Neural cell (in vitro differentiated cells): ENCODE measurements at regions not wholly inside any gene's neighbourhood (a gene's known extent, or its start where the extent isn't known, plus 50 kb on each side); places are given as distances from the start of the nearest gene placed in this dataset.

Experiments used
- H2AFZ ChIP-seq: fragments of 200-600, 300-800 bp; sonication (generic), shearing (Covaris generic); 2 replicates; pipeline ENCODE4 v1.6.0; 2014; ENCODE audit warnings: low read depth, mild to moderate bottlenecking, antibody characterized with exemption, low read length, moderate library complexity
- H3F3A ChIP-seq: fragments of 200-600 bp; shearing (Covaris generic); 2 replicates; pipeline ENCODE4 v1.6.1; 2016; ENCODE audit warnings: mild to moderate bottlenecking, moderate library complexity, mixed read lengths, antibody characterized with exemption, low read length; ENCODE audit not compliant: insufficient read depth, poor library complexity, severe bottlenecking
- H3K27ac ChIP-seq: fragments of 200-600, 300-800 bp; sonication (generic), shearing (Covaris generic); 2 replicates; pipeline ENCODE4 v1.5.1; 2014; ENCODE audit warnings: mild to moderate bottlenecking, low read length, moderate library complexity
- H3K27me3 ChIP-seq: fragments of 300-800, 200-600 bp; sonication (generic), shearing (Covaris generic); 2 replicates; pipeline ENCODE4 v1.6.0; 2014; ENCODE audit warnings: mild to moderate bottlenecking, low read depth, low read length, moderate library complexity; ENCODE audit not compliant: insufficient read depth
- H3K36me3 ChIP-seq: fragments of 300-800, 200-600 bp; sonication (generic), shearing (Covaris generic); 2 replicates; pipeline ENCODE4 v1.5.1; 2014; ENCODE audit warnings: mild to moderate bottlenecking, antibody characterized with exemption, low read length, moderate library complexity; ENCODE audit not compliant: insufficient read depth
- H3K4me2 ChIP-seq: fragments of 300-800, 200-600 bp; sonication (generic), shearing (Covaris generic); 2 replicates; pipeline ENCODE4 v1.6.0; 2014; ENCODE audit warnings: mild to moderate bottlenecking, low read length
- H3K4me3 ChIP-seq: fragments of 300-800, 200-600 bp; sonication (generic), shearing (Covaris generic); 2 replicates; pipeline ENCODE4 v1.5.1; 2014; ENCODE audit warnings: mild to moderate bottlenecking, low read length, moderate library complexity
- H3K79me2 ChIP-seq: fragments of 200-600 bp; shearing (Covaris generic); replicated peaks from 2 replicates; pipeline ENCODE4 v1.6.0; 2014; ENCODE audit warnings: mild to moderate bottlenecking, low read length, moderate library complexity; ENCODE audit not compliant: insufficient read depth
- H3K9ac ChIP-seq: fragments of 300-800, 200-600 bp; sonication (generic), shearing (Covaris generic); 2 replicates; pipeline ENCODE4 v1.6.1; 2016; ENCODE audit warnings: mild to moderate bottlenecking, low read length, mixed read lengths
- H3K9me2 ChIP-seq: fragments of 200-600 bp; shearing (Covaris generic); 2 replicates; pipeline ENCODE4 v1.6.1; 2016; ENCODE audit warnings: mild to moderate bottlenecking, low read length, mixed read lengths; ENCODE audit not compliant: insufficient read depth
- H3K9me3 ChIP-seq: fragments of 200-600, 300-800 bp; sonication (generic), shearing (Covaris generic); 2 replicates; pipeline ENCODE4 v1.6.1; 2016; ENCODE audit warnings: mild to moderate bottlenecking, mixed run types, low read length, moderate library complexity, mixed read lengths
- H4K20me1 ChIP-seq: fragments of 200-600 bp; shearing (Covaris generic); 2 replicates; pipeline ENCODE4 v1.6.1; 2016; ENCODE audit warnings: mild to moderate bottlenecking, mixed run types; ENCODE audit not compliant: insufficient read depth
- EP300 ChIP-seq: fragments of 450-650 bp; conservative IDR thresholded peaks from 2 replicates; pipeline ENCODE4 v1.6.1; 2014; ENCODE audit warnings: antibody characterized with exemption, mild to moderate bottlenecking, moderate library complexity; ENCODE audit not compliant: poor library complexity, severe bottlenecking
- EZH2 ChIP-seq: fragments of 200-600, 300-800 bp; shearing (Covaris generic), sonication (generic); IDR thresholded peaks from 2 replicates; pipeline ENCODE4 v1.6.1; 2014; ENCODE audit warnings: antibody characterized with exemption, low read length, borderline replicate concordance, mild to moderate bottlenecking; ENCODE audit not compliant: insufficient read depth, poor library complexity, severe bottlenecking
- MXI1 ChIP-seq: fragments of 450-650 bp; conservative IDR thresholded peaks from 2 replicates; pipeline ENCODE4 v1.6.1; 2014; ENCODE audit warnings: antibody characterized with exemption, mild to moderate bottlenecking; ENCODE audit not compliant: poor library complexity, severe bottlenecking
- POLR2AphosphoS5 ChIP-seq: IDR thresholded peaks from 2 replicates; pipeline ENCODE4 v1.6.1; 2012
- RAD21 ChIP-seq: fragments of 450-650 bp; conservative IDR thresholded peaks from 2 replicates; pipeline ENCODE4 v1.6.1; 2014; ENCODE audit warnings: antibody characterized with exemption, mild to moderate bottlenecking, moderate library complexity
- SMC3 ChIP-seq: fragments of 450-650 bp; conservative IDR thresholded peaks from 2 replicates; pipeline ENCODE4 v1.6.1; 2014; ENCODE audit warnings: antibody characterized with exemption, mild to moderate bottlenecking, moderate library complexity; ENCODE audit not compliant: poor library complexity
- TAF1 ChIP-seq: IDR thresholded peaks from 2 replicates; pipeline ENCODE4 v1.6.1; 2012; ENCODE audit warnings: low read depth
- TF ChIP-seq, protein P1 (sequence below): fragments of 450-650 bp; IDR thresholded peaks from 2 replicates; pipeline ENCODE4 v1.5.1; 2014; ENCODE audit warnings: antibody characterized with exemption, mild to moderate bottlenecking, moderate library complexity; ENCODE audit not compliant: poor library complexity, severe bottlenecking
- TF ChIP-seq, protein P2 (sequence below): IDR thresholded peaks from 2 replicates; pipeline ENCODE4 v1.6.1; 2012; ENCODE audit warnings: borderline replicate concordance

DNA sequence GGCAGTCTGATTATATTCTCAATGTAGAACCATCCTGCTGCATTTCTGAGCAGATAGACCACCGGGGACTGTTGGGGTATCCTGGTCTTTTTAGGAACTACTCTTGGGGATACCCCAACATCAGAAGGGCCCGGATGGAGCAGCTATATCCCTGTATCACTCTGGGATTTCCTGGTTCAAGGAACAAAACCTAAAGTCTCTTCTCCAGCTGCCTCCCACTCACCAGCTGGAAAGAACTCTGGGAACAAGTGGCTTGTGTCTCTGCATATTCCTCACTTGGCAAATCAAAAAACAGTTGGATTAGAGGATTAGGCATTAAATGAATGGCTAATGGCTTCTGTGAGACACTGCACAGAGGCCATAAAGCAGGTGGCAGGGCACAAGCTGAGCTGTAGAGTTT lies 62.3 kb upstream of the HS3ST2 start:
- H2AFZ ChIP-seq: no peak overlapping the region
- H3K36me3 ChIP-seq: no peaks in the 10 kb centered on the region
- H4K20me1 ChIP-seq: no peaks in the 10 kb centered on the region
- H3K4me2 ChIP-seq: no peak overlapping the region
- no peak overlapping the region for H3K9ac ChIP-seq
- TF ChIP-seq, protein P1, sequence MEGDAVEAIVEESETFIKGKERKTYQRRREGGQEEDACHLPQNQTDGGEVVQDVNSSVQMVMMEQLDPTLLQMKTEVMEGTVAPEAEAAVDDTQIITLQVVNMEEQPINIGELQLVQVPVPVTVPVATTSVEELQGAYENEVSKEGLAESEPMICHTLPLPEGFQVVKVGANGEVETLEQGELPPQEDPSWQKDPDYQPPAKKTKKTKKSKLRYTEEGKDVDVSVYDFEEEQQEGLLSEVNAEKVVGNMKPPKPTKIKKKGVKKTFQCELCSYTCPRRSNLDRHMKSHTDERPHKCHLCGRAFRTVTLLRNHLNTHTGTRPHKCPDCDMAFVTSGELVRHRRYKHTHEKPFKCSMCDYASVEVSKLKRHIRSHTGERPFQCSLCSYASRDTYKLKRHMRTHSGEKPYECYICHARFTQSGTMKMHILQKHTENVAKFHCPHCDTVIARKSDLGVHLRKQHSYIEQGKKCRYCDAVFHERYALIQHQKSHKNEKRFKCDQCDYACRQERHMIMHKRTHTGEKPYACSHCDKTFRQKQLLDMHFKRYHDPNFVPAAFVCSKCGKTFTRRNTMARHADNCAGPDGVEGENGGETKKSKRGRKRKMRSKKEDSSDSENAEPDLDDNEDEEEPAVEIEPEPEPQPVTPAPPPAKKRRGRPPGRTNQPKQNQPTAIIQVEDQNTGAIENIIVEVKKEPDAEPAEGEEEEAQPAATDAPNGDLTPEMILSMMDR: no peak
- TF ChIP-seq MXI1: no peak
- TF ChIP-seq, protein P2, sequence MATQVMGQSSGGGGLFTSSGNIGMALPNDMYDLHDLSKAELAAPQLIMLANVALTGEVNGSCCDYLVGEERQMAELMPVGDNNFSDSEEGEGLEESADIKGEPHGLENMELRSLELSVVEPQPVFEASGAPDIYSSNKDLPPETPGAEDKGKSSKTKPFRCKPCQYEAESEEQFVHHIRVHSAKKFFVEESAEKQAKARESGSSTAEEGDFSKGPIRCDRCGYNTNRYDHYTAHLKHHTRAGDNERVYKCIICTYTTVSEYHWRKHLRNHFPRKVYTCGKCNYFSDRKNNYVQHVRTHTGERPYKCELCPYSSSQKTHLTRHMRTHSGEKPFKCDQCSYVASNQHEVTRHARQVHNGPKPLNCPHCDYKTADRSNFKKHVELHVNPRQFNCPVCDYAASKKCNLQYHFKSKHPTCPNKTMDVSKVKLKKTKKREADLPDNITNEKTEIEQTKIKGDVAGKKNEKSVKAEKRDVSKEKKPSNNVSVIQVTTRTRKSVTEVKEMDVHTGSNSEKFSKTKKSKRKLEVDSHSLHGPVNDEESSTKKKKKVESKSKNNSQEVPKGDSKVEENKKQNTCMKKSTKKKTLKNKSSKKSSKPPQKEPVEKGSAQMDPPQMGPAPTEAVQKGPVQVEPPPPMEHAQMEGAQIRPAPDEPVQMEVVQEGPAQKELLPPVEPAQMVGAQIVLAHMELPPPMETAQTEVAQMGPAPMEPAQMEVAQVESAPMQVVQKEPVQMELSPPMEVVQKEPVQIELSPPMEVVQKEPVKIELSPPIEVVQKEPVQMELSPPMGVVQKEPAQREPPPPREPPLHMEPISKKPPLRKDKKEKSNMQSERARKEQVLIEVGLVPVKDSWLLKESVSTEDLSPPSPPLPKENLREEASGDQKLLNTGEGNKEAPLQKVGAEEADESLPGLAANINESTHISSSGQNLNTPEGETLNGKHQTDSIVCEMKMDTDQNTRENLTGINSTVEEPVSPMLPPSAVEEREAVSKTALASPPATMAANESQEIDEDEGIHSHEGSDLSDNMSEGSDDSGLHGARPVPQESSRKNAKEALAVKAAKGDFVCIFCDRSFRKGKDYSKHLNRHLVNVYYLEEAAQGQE: no peak
- no peak for TF ChIP-seq SMC3
- no peak for TF ChIP-seq EZH2
- TF ChIP-seq POLR2AphosphoS5: no peak
- TF ChIP-seq RAD21: no peak
- no peak for TF ChIP-seq TAF1
- TF ChIP-seq EP300: no peak
- no peak overlapping the region for H3K27ac ChIP-seq
- H3K27me3 ChIP-seq: no peaks in the 10 kb centered on the region
- H3K79me2 ChIP-seq: no peaks in the 10 kb centered on the region
- H3F3A ChIP-seq: no peaks in the 10 kb centered on the region
- H3K9me2 ChIP-seq: no peaks in the 10 kb centered on the region
- H3K9me3 ChIP-seq: no peaks in the 10 kb centered on the region
- H3K4me3 ChIP-seq: no peak overlapping the region

DNA sequence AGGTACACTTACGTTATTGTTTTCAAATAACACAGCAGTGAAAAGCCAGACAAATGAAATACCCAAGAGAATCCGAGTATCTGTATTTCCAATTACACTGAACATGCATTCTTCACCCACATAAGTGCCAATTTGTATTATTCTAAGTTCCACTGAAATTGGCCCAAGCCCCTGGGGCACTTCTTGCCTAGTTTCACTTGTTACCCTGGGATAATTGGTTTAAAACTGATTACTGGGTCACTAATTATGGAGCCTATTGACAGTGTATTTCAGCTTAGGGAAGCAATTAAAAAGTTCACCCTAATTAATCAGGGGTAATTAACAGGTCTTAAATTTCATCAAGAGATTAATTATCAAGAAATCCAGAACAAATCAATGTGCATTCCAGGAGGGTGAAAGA lies 60.5 kb upstream of the HS3ST2 start:
- H3K27ac ChIP-seq: no peak overlapping the region
- no peaks in the 10 kb centered on the region for H3K79me2 ChIP-seq
- H3K9me3 ChIP-seq: no peaks in the 10 kb centered on the region
- no peak overlapping the region for H3K9ac ChIP-seq
- H4K20me1 ChIP-seq: no peaks in the 10 kb centered on the region
- no peaks in the 10 kb centered on the region for H3F3A ChIP-seq
- no peak overlapping the region for H2AFZ ChIP-seq
- no peak overlapping the region for H3K4me3 ChIP-seq
- no peak overlapping the region for H3K4me2 ChIP-seq
- no peak for TF ChIP-seq EP300
- no peak for TF ChIP-seq RAD21
- no peak for TF ChIP-seq MXI1
- no peak for TF ChIP-seq POLR2AphosphoS5
- no peak for TF ChIP-seq SMC3
- TF ChIP-seq, protein P1: no peak
- TF ChIP-seq, protein P2: no peak
- no peak for TF ChIP-seq EZH2
- TF ChIP-seq TAF1: no peak
- H3K9me2 ChIP-seq: no peaks in the 10 kb centered on the region
- no peaks in the 10 kb centered on the region for H3K36me3 ChIP-seq
- H3K27me3 ChIP-seq: no peaks in the 10 kb centered on the region
